ENCODE measurements at regions not wholly inside any gene's neighbourhood (a gene's known extent, or its start where the extent isn't known, plus 50 kb on each side); places are given as distances from the start of the nearest gene placed in this dataset.

- Histone ChIP-seq H3K27me3 (no peaks in the 10 kb centered on the region), H3K4me1 (no peaks in the 10 kb centered on the region), H3K4me3 (no peak overlapping the region), H3K27ac (no peak overlapping the region), H3K9me3 (no peaks in the 10 kb centered on the region), H3K36me3 (no peaks in the 10 kb centered on the region)
- TF ChIP-seq POLR2A (IDR thresholded peaks at IDR 0.05) (no peak), CTCF (IDR thresholded peaks at IDR 0.05) (no peak)
- DNase-seq = no peak
Measured at GRCh38 chr4:79763486-79764075, 309.4 kb downstream of the ANTXR2 start.

DNA sequence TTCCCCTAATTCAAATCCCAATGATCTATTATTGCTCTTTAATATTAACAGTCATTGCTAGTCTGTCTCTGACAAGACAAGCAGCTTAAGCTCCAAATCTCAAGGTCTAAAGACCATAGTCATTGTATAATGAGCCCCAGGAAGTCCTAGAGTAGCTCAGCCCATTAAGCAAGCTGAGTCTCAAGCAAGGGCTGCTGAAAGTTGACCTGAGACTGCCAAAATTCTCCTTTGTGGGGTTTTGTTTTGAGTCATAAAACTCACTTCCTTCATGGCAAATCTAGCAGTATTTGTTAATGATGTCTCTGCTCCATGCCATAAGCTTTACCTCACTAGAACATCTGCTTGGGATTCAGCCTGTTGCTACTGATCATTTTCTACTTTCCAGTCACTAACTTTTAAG is 313.2 kb downstream of the ANTXR2 start:
- TF ChIP-seq CTCF (IDR thresholded peaks at IDR 0.05) = no peak
- no peak for TF ChIP-seq POLR2A (IDR thresholded peaks at IDR 0.05)
- no peaks in the 10 kb centered on the region for H3K27me3 ChIP-seq
- no peaks in the 10 kb centered on the region for H3K9me3 ChIP-seq
- no peaks in the 10 kb centered on the region for H3K4me1 ChIP-seq
- H3K4me3 ChIP-seq = no peak overlapping the region
- H3K27ac ChIP-seq = no peak overlapping the region
- no peak for DNase-seq
- no peaks in the 10 kb centered on the region for H3K36me3 ChIP-seq

DNA sequence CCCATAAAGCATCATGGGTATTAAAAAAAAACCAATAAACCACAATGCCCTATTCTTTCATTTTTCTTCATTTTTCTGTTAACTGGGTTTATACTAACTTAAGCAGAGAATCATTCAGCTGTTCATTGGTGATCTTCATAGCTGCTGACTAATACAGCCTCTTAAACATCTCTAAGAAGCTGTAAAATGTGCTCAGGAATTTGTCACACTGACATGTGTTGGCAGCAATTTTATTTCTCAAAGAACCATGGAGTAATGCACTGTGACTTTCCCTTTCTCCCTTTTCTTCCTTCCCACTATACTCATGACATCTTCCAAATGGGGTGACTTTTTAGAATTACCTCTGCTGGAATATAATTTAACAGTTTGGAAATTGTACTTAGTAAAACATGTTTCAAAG is 315.4 kb downstream of the ANTXR2 start:
- Histone ChIP-seq H3K4me3 (no peak overlapping the region), H3K36me3 (no peaks in the 10 kb centered on the region), H3K9me3 (no peaks in the 10 kb centered on the region), H3K27ac (no peak overlapping the region), H3K27me3 (no peaks in the 10 kb centered on the region), H3K4me1 (no peaks in the 10 kb centered on the region)
- TF ChIP-seq POLR2A (IDR thresholded peaks at IDR 0.05) = no peak
- TF ChIP-seq CTCF (IDR thresholded peaks at IDR 0.05) = no peak
- no peak for DNase-seq

DNA sequence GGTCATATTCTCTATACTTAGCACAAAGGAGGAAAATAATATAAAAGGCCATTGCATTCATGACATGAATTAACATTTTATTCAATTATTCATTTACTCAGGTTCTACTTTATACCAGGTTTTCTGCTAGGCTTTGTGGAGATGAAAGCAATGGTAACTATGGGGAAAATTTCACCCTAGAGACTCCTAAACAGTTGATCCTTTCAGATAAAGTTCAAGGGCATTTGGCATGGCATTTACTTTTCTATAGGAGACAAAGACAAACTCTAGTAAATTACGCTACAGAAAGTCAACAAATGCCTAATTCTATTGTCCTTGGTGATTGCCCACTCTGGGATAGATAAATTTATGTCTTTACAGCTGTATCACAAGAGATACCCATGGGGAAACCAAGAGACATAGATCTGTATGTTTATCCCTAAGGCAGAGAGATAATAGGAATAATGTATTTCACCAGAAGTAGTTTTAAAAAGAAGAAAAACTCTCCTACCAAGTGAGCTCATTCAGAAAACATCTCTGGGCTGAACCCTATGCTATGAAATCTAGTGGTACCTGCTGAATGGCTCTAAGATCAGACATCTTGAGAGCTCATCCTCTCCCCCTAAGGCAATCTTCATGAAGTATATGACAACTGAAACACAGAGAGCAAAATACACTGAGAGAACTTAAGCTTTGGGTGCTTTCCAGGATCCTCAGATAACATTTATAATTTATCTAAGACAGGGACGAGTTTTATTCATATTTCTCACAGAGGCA is 316.7 kb downstream of the ANTXR2 start:
- Histone ChIP-seq H3K36me3 (no peaks in the 10 kb centered on the region), H3K27ac (no peak overlapping the region), H3K4me1 (no peaks in the 10 kb centered on the region), H3K27me3 (no peaks in the 10 kb centered on the region), H3K4me3 (no peak overlapping the region), H3K9me3 (no peaks in the 10 kb centered on the region)
- TF ChIP-seq POLR2A (IDR thresholded peaks at IDR 0.05) = no peak
- TF ChIP-seq CTCF (IDR thresholded peaks at IDR 0.05) = no peak
- no peak for DNase-seq

- H3K27ac ChIP-seq = no peak overlapping the region
- DNase-seq = no peak
- no peak overlapping the region for H3K4me3 ChIP-seq
- no peaks in the 10 kb centered on the region for H3K9me3 ChIP-seq
- TF ChIP-seq CTCF (IDR thresholded peaks at IDR 0.05) (no peak), POLR2A (IDR thresholded peaks at IDR 0.05) (no peak)
- no peaks in the 10 kb centered on the region for H3K36me3 ChIP-seq
- no peaks in the 10 kb centered on the region for H3K27me3 ChIP-seq
- no peaks in the 10 kb centered on the region for H3K4me1 ChIP-seq
Measured at GRCh38 chr4:79748835-79749234, 324.2 kb downstream of the ANTXR2 start.
